ENCODE measurements at regions not wholly inside any gene's neighbourhood (a gene's known extent, or its start where the extent isn't known, plus 50 kb on each side); places are given as distances from the start of the nearest gene placed in this dataset.

DNA sequence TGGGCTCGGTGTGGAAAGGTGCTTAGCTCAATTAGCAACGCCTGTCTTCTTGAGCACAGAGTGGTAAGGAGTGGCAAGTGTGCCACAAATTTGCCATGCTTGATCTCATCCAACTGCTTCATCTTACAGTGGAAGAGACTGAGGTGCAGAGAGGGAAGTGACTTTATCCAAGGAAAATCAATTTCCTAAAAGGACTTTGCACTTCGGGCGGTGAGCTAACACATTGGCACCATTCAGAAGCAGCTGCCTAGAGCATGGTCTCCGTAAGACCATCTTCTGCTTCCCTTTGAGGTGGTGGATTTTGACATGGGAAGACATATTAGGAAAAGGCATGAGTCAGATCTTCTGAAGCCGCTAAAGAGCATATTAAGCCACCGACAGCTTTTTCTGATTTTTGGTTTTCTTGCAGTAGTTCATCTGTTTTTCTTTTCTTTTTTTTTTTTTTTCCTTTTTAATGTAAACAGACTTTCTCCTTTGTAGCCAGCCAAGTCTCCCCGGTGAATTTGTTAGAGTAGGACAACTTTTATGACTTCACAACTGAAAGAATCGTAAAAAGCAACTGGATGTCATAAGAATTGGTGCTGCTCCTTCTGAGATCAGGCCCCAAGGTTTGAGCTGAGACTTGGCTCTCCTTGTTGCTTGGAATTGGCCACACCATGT, 273.2 kb downstream of the CDC5L start:
- intact Hi-C loops (cut with DNase I): no loop called here
- no peak overlapping the region for H3K27ac ChIP-seq (ENCODE audit: low read depth in 2 of 2, low read length in 2 of 2)
- DNase-seq (peak in 1 of 5 donors; percentile 66), FAIRE-seq (no peak)
- H3K27me3 ChIP-seq (ENCODE audit: control insufficient read depth, insufficient read depth, low read length): no peaks in the 10 kb centered on the region
- no peak overlapping the region for H3K4me3 ChIP-seq (ENCODE audit: low read length in 3 of 3)
- TF ChIP-seq, protein P1, sequence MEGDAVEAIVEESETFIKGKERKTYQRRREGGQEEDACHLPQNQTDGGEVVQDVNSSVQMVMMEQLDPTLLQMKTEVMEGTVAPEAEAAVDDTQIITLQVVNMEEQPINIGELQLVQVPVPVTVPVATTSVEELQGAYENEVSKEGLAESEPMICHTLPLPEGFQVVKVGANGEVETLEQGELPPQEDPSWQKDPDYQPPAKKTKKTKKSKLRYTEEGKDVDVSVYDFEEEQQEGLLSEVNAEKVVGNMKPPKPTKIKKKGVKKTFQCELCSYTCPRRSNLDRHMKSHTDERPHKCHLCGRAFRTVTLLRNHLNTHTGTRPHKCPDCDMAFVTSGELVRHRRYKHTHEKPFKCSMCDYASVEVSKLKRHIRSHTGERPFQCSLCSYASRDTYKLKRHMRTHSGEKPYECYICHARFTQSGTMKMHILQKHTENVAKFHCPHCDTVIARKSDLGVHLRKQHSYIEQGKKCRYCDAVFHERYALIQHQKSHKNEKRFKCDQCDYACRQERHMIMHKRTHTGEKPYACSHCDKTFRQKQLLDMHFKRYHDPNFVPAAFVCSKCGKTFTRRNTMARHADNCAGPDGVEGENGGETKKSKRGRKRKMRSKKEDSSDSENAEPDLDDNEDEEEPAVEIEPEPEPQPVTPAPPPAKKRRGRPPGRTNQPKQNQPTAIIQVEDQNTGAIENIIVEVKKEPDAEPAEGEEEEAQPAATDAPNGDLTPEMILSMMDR (IDR thresholded peaks at IDR 0.05; ENCODE audit: borderline replicate concordance, extremely low read depth, insufficient read depth): no peak
- H3K4me1 ChIP-seq (ENCODE audit: control insufficient read depth in 2 of 3, insufficient read depth in 2 of 3, low read depth in 1 of 3, low read length in 3 of 3): peaks cover 0 to 15% (median 7%) of the 10 kb centered on the region in 3 donors
- no peaks in the 10 kb centered on the region for H3K9me3 ChIP-seq (ENCODE audit: control insufficient read depth in 2 of 3, insufficient read depth in 1 of 3, low read length in 3 of 3)
- H3K36me3 ChIP-seq (ENCODE audit: control insufficient read depth in 2 of 3, insufficient read depth in 3 of 3, low read length in 3 of 3): no peaks in the 10 kb centered on the region
- no peak overlapping the region for H3K9ac ChIP-seq (ENCODE audit: low read length in 3 of 3)

DNA sequence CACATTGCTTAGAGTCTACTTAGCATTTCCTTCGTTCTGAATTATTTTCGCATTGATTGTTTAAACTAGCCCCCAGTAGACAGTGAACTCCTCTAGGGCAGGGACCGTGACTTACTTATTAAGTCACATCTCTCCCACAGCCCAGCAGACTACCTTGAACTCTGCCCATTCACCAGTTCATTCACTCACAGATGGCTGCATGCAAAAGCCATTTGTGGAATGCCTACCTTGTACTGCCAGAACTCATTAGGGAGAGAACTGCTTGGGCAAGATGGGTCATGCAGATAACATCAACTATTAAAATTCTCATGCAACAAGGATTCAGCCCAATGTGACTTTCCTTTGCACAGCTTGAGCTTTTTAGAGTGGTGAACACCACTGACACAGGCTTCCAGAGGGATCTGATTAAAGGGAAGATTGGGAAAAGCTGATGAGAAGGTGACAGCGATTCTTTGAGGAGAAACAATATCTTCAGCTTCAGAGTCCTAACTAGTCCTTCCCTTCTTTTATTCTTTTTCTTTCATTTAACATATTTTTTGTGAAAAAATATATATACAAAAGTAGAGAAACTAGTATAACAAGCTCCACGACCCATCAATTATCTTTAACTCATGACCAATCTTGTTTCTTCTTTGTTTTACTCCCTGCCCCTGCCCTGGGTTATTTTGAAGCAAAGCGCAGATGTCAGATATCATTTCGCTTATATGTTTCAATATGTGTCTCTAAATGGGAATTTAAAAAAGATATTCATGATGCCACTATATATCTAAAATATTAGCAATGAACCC, 273.9 kb downstream of the CDC5L start:
- H3K9me3 ChIP-seq (ENCODE audit: control insufficient read depth in 2 of 3, insufficient read depth in 1 of 3, low read length in 3 of 3): no peaks in the 10 kb centered on the region
- DNase-seq (peak in 3 of 5 donors; percentile 29 to 58 (median 48)), FAIRE-seq (no peak)
- intact Hi-C loops (cut with DNase I): no loop called here
- H3K27ac ChIP-seq (ENCODE audit: low read depth in 2 of 2, low read length in 2 of 2): no peak overlapping the region
- H3K27me3 ChIP-seq (ENCODE audit: control insufficient read depth, insufficient read depth, low read length): no peaks in the 10 kb centered on the region
- no peak overlapping the region for H3K9ac ChIP-seq (ENCODE audit: low read length in 3 of 3)
- peaks cover 0 to 15% (median 7%) of the 10 kb centered on the region in 3 donors for H3K4me1 ChIP-seq (ENCODE audit: control insufficient read depth in 2 of 3, insufficient read depth in 2 of 3, low read depth in 1 of 3, low read length in 3 of 3)
- H3K4me3 ChIP-seq (ENCODE audit: low read length in 3 of 3): no peak overlapping the region
- TF ChIP-seq, protein P1 (IDR thresholded peaks at IDR 0.05; ENCODE audit: borderline replicate concordance, extremely low read depth, insufficient read depth): no peak
- H3K36me3 ChIP-seq (ENCODE audit: control insufficient read depth in 2 of 3, insufficient read depth in 3 of 3, low read length in 3 of 3): no peaks in the 10 kb centered on the region

DNA sequence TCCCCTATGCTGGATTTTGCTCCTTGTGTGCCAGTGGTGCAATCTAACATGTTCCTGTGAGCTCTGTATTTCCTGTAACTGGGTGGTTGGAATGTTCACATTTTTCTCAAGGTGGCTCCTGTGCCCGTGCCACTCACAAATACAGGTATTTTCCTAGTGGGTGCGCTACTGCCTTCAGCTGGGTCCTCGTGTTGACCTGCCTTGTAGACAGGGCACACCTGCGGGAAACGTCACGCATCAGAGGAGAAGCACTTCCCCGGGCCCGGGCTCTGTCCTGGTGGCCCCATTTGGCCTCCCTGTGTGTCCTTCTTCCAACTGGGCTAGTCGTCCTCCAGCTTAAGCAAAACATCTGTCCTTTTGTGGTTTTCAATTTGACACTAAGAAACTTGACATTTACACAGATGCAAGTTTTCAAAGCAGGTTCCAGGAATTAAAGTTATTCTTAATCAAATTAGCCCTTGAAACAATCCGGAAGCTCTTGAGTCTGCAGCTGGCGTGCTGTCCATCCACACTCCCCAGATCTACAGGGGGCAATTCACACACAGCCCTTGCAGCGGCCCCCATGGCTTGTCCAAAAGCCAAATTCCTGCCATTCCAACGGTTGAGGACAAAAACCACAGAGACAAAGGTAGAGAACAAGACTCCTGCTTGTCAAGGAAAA, 275.1 kb downstream of the CDC5L start:
- peaks cover 0 to 15% (median 7%) of the 10 kb centered on the region in 3 donors for H3K4me1 ChIP-seq (ENCODE audit: control insufficient read depth in 2 of 3, insufficient read depth in 2 of 3, low read depth in 1 of 3, low read length in 3 of 3)
- H3K4me3 ChIP-seq (ENCODE audit: low read length in 3 of 3): no peak overlapping the region
- H3K9me3 ChIP-seq (ENCODE audit: control insufficient read depth in 2 of 3, insufficient read depth in 1 of 3, low read length in 3 of 3): no peaks in the 10 kb centered on the region
- H3K27me3 ChIP-seq (ENCODE audit: control insufficient read depth, insufficient read depth, low read length): no peaks in the 10 kb centered on the region
- no peak overlapping the region for H3K27ac ChIP-seq (ENCODE audit: low read depth in 2 of 2, low read length in 2 of 2)
- DNase-seq (peak in 3 of 5 donors; percentile 66 to 88 (median 80)), FAIRE-seq (no peak)
- TF ChIP-seq, protein P1 (IDR thresholded peaks at IDR 0.05; ENCODE audit: borderline replicate concordance, extremely low read depth, insufficient read depth): no peak
- H3K36me3 ChIP-seq (ENCODE audit: control insufficient read depth in 2 of 3, insufficient read depth in 3 of 3, low read length in 3 of 3): no peaks in the 10 kb centered on the region
- no peak overlapping the region for H3K9ac ChIP-seq (ENCODE audit: low read length in 3 of 3)
- intact Hi-C loops (cut with DNase I): no loop called here

Data from kidney (tissue), 13 donors.